Mesendoderm (in vitro differentiated cells): ENCODE measurements at regions not wholly inside any gene's neighbourhood (a gene's known extent, or its start where the extent isn't known, plus 50 kb on each side); places are given as distances from the start of the nearest gene placed in this dataset.
"Not testable (repeated sequence)": the region's sequence is repeated elsewhere in the genome, so short reads cannot be mapped to it uniquely, and the experiment has no call there.

Source experiments
- DNase-seq: peaks from one replicate; pipeline ENCODE4 v3.0.0; 2013
- H2AK5ac ChIP-seq: 2 replicates; pipeline ENCODE4 v1.6.1; 2013; ENCODE audit warnings: low read length, inconsistent platforms
- H2BK120ac ChIP-seq: 2 replicates; pipeline ENCODE4 v1.6.1; 2013; ENCODE audit warnings: low read depth, mild to moderate bottlenecking, low read length, moderate library complexity, mixed read lengths
- H2BK15ac ChIP-seq: replicated peaks from 2 replicates; pipeline ENCODE4 v1.6.1; 2013; ENCODE audit warnings: low read depth, mild to moderate bottlenecking, moderate library complexity
- H2BK5ac ChIP-seq: 2 replicates; pipeline ENCODE4 v1.6.1; 2013; ENCODE audit warnings: low read length, inconsistent platforms
- H3K18ac ChIP-seq: 2 replicates; pipeline ENCODE4 v1.6.1; 2013; ENCODE audit warnings: mild to moderate bottlenecking, low read length, mixed read lengths
- H3K23ac ChIP-seq: one replicate; pipeline ENCODE4 v1.6.1; 2013; ENCODE audit warnings: low read length
- H3K27ac ChIP-seq: 2 replicates; pipeline ENCODE4 v1.5.1; 2013; ENCODE audit warnings: low read depth, mild to moderate bottlenecking, inconsistent platforms, low read length, moderate library complexity
- H3K27me3 ChIP-seq: 2 replicates; pipeline ENCODE4 v1.6.1; 2013; ENCODE audit warnings: low read length, control low read depth, mild to moderate bottlenecking, inconsistent platforms; ENCODE audit not compliant: insufficient read depth, poor library complexity
- H3K36me3 ChIP-seq: 2 replicates; pipeline ENCODE4 v1.6.1; 2013; ENCODE audit warnings: low read length, inconsistent platforms; ENCODE audit not compliant: control insufficient read depth, insufficient read depth
- H3K4ac ChIP-seq: one replicate; pipeline ENCODE4 v1.6.1; 2013; ENCODE audit warnings: low read depth, mild to moderate bottlenecking, low read length, moderate library complexity
- H3K4me1 ChIP-seq: 2 replicates; pipeline ENCODE4 v1.6.1; 2013; ENCODE audit warnings: low read depth, low read length, inconsistent platforms; ENCODE audit not compliant: control insufficient read depth
- H3K4me2 ChIP-seq: 2 replicates; pipeline ENCODE4 v1.6.1; 2013; ENCODE audit warnings: low read length
- H3K4me3 ChIP-seq: 2 replicates; pipeline ENCODE4 v1.5.1; 2013; ENCODE audit warnings: mild to moderate bottlenecking, low read length
- H3K56ac ChIP-seq: one replicate; pipeline ENCODE4 v1.6.1; 2013; ENCODE audit warnings: low read length
- H3K79me1 ChIP-seq: 2 replicates; pipeline ENCODE4 v1.6.1; 2013; ENCODE audit warnings: low read length, inconsistent platforms
- H3K79me2 ChIP-seq: 2 replicates; pipeline ENCODE4 v1.6.1; 2013; ENCODE audit warnings: mild to moderate bottlenecking, low read length; ENCODE audit not compliant: control insufficient read depth, insufficient read depth
- H3K9ac ChIP-seq: 2 replicates; pipeline ENCODE4 v1.6.1; 2013; ENCODE audit warnings: low read length, inconsistent platforms
- H4K5ac ChIP-seq: one replicate; pipeline ENCODE4 v1.6.1; 2013; ENCODE audit warnings: low read length
- H4K8ac ChIP-seq: one replicate; pipeline ENCODE4 v1.6.1; 2013; ENCODE audit warnings: low read depth, mild to moderate bottlenecking, control low read depth, low read length, moderate library complexity
- WGBS: extraction: QIAGEN DNeasy Blood & Tissue Kit; methylation state at CpG from one replicate; pipeline ENCODE4 v1.1.7; 2013; ENCODE audit warnings: low lambda C conversion rate, missing lambda C conversion rate; ENCODE audit not compliant: insufficient coverage; ENCODE audit errors: extremely low coverage; 5-methylcytosine and 5-hydroxymethylcytosine counted together

GRCh38 chrX:83260288-83260687 is 247.8 kb upstream of the POU3F4 start:
- Histone ChIP-seq H3K4me3 (no peak overlapping the region), H4K8ac (no peak overlapping the region), H3K27ac (no peak overlapping the region), H4K5ac (no peak overlapping the region), H3K4me1 (no peaks in the 10 kb centered on the region), H3K23ac (no peak overlapping the region), H2BK120ac (no peak overlapping the region), H3K36me3 (no peaks in the 10 kb centered on the region), H2BK5ac (no peak overlapping the region), H3K79me2 (no peaks in the 10 kb centered on the region), H2BK15ac (no peak overlapping the region), H3K9ac (no peak overlapping the region), H3K27me3 (no peaks in the 10 kb centered on the region), H3K56ac (no peak overlapping the region), H3K4me2 (no peak overlapping the region), H3K4ac (no peak overlapping the region), H3K18ac (no peak overlapping the region), H3K79me1 (no peaks in the 10 kb centered on the region), H2AK5ac (no peak overlapping the region)
- no CpG with 5 or more reads among the region's 4 CpGs for WGBS
- peak; percentile 4 for DNase-seq

- H2BK5ac ChIP-seq, H3K4me1 ChIP-seq, H3K27ac ChIP-seq, H3K4me3 ChIP-seq, H4K8ac ChIP-seq, H3K4me2 ChIP-seq, H3K4ac ChIP-seq, H3K36me3 ChIP-seq, H2AK5ac ChIP-seq, H3K27me3 ChIP-seq, H3K56ac ChIP-seq, H4K5ac ChIP-seq, H3K23ac ChIP-seq, H3K9ac ChIP-seq, H3K79me2 ChIP-seq, H3K18ac ChIP-seq, H2BK15ac ChIP-seq, H2BK120ac ChIP-seq, H3K79me1 ChIP-seq, DNase-seq: not testable (repeated sequence)
- WGBS, result no CpG with 5 or more reads among the region's 1 CpG
These were observed 245.9 kb upstream of the POU3F4 start for GRCh38 chrX:83262218-83262617.

- H4K5ac ChIP-seq, result no peak overlapping the region
- no peak for DNase-seq
- H3K4ac ChIP-seq, result no peak overlapping the region
- H3K9ac ChIP-seq, result no peak overlapping the region
- no peak overlapping the region for H2BK15ac ChIP-seq
- H2AK5ac ChIP-seq, result no peak overlapping the region
- H3K27me3 ChIP-seq, result no peaks in the 10 kb centered on the region
- H3K4me2 ChIP-seq, result no peak overlapping the region
- no CpG with 5 or more reads among the region's 3 CpGs for WGBS
- no peak overlapping the region for H2BK5ac ChIP-seq
- no peak overlapping the region for H4K8ac ChIP-seq
- H3K36me3 ChIP-seq, result no peaks in the 10 kb centered on the region
- no peak overlapping the region for H3K27ac ChIP-seq
- H2BK120ac ChIP-seq, result no peak overlapping the region
- no peak overlapping the region for H3K18ac ChIP-seq
- no peaks in the 10 kb centered on the region for H3K79me2 ChIP-seq
- H3K4me3 ChIP-seq, result no peak overlapping the region
- H3K56ac ChIP-seq, result no peak overlapping the region
- no peaks in the 10 kb centered on the region for H3K79me1 ChIP-seq
- no peak overlapping the region for H3K23ac ChIP-seq
- H3K4me1 ChIP-seq, result no peaks in the 10 kb centered on the region
These were observed 229.1 kb upstream of the POU3F4 start for GRCh38 chrX:83278988-83279387.

- no CpG with 5 or more reads among the region's 7 CpGs for WGBS
- H3K27ac ChIP-seq, DNase-seq: not testable (repeated sequence)
These were observed 221.5 kb upstream of the POU3F4 start for GRCh38 chrX:83286627-83287026.

GRCh38 chrX:83305381-83305780 is 202.7 kb upstream of the POU3F4 start:
- H3K79me1 ChIP-seq, result no peaks in the 10 kb centered on the region
- H2BK5ac ChIP-seq, result no peak overlapping the region
- H3K56ac ChIP-seq, result no peak overlapping the region
- H3K4me2 ChIP-seq, result no peak overlapping the region
- no peaks in the 10 kb centered on the region for H3K27me3 ChIP-seq
- no peak for DNase-seq
- H3K23ac ChIP-seq, result no peak overlapping the region
- no peak overlapping the region for H3K9ac ChIP-seq
- H3K27ac ChIP-seq, result no peak overlapping the region
- no peak overlapping the region for H2AK5ac ChIP-seq
- H3K79me2 ChIP-seq, result no peaks in the 10 kb centered on the region
- no peak overlapping the region for H2BK15ac ChIP-seq
- H3K18ac ChIP-seq, result no peak overlapping the region
- no peak overlapping the region for H4K5ac ChIP-seq
- H4K8ac ChIP-seq, result no peak overlapping the region
- H3K4ac ChIP-seq, result no peak overlapping the region
- H3K4me1 ChIP-seq, result no peaks in the 10 kb centered on the region
- no peak overlapping the region for H3K4me3 ChIP-seq
- H2BK120ac ChIP-seq, result no peak overlapping the region
- H3K36me3 ChIP-seq, result no peaks in the 10 kb centered on the region

More at GRCh38 chrX:83286627-83287026, 221.5 kb upstream of the POU3F4 start:
- not testable (repeated sequence) for H3K27me3 ChIP-seq, H3K9ac ChIP-seq, H2BK5ac ChIP-seq, H3K79me1 ChIP-seq, H4K8ac ChIP-seq, H3K79me2 ChIP-seq, H3K4me2 ChIP-seq, H3K4me1 ChIP-seq, H3K18ac ChIP-seq, H2AK5ac ChIP-seq, H3K23ac ChIP-seq, H3K4me3 ChIP-seq, H3K4ac ChIP-seq, H2BK15ac ChIP-seq, H3K36me3 ChIP-seq, H4K5ac ChIP-seq, H3K56ac ChIP-seq, H2BK120ac ChIP-seq

GRCh38 chrX:83319023-83319422 is 189.1 kb upstream of the POU3F4 start:
- no peak overlapping the region for H4K5ac ChIP-seq
- H3K36me3 ChIP-seq, result no peaks in the 10 kb centered on the region
- H3K79me1 ChIP-seq, result no peaks in the 10 kb centered on the region
- no peak overlapping the region for H4K8ac ChIP-seq
- H3K79me2 ChIP-seq, result no peaks in the 10 kb centered on the region
- no peak overlapping the region for H2AK5ac ChIP-seq
- no peaks in the 10 kb centered on the region for H3K4me1 ChIP-seq
- no peak overlapping the region for H3K27ac ChIP-seq
- DNase-seq, result no peak
- H2BK15ac ChIP-seq, result no peak overlapping the region
- H3K4me3 ChIP-seq, result no peak overlapping the region
- H3K56ac ChIP-seq, result no peak overlapping the region
- H2BK5ac ChIP-seq, result no peak overlapping the region
- H3K4ac ChIP-seq, result no peak overlapping the region
- H3K18ac ChIP-seq, result no peak overlapping the region
- H3K23ac ChIP-seq, result no peak overlapping the region
- no peak overlapping the region for H3K4me2 ChIP-seq
- H2BK120ac ChIP-seq, result no peak overlapping the region
- H3K9ac ChIP-seq, result no peak overlapping the region
- H3K27me3 ChIP-seq, result no peaks in the 10 kb centered on the region
